Stomach (tissue), 8 donors: ENCODE measurements at regions not wholly inside any gene's neighbourhood (a gene's known extent, or its start where the extent isn't known, plus 50 kb on each side); places are given as distances from the start of the nearest gene placed in this dataset.

Experiments
- DNase-seq, 2 donors: peaks; one replicate each; pipeline versions ENCODE4 v3.0.0 to v3.0.0-alpha.2; 2013 to 2019
- H3K27ac ChIP-seq, 5 donors: fragments of 200-600 bp in 4 of 5; sonication (generic) in 4 of 5; one replicate each; pipeline ENCODE4 v1.5.1; 2013 to 2019; ENCODE audit warnings: mild to moderate bottlenecking in 1 of 5, moderate library complexity in 1 of 5
- H3K27me3 ChIP-seq, 3 donors: fragments of 200-600 bp; sonication (generic); one replicate each; pipeline ENCODE4 v1.5.1; 2017 to 2019; ENCODE audit warnings: mixed run types in 1 of 3
- H3K36me3 ChIP-seq, 4 donors: fragments of 200-600 bp; sonication (generic); 1 replicate in 3 of 4; 2 replicates in 1 of 4; pipeline ENCODE4 v1.5.1; 2016 to 2019
- H3K4me1 ChIP-seq, 4 donors: fragments of 200-600 bp; sonication (generic); one replicate each; pipeline ENCODE4 v1.5.1; 2016 to 2019
- H3K4me3 ChIP-seq, 4 donors: fragments of 200-600 bp; sonication (generic) in 3 of 4; one replicate each; pipeline ENCODE4 v1.5.1; 2016 to 2019; ENCODE audit warnings: mild to moderate bottlenecking in 1 of 4
- H3K9me3 ChIP-seq, 4 donors: fragments of 200-600 bp; sonication (generic); one replicate each; pipeline ENCODE4 v1.5.1; 2016 to 2019
- CTCF ChIP-seq, 7 experiments: fragments of 450-650 bp in 4 of 7; fragments of 200-600 bp in 3 of 7; sonication (generic) in 3 of 7; IDR thresholded peaks; one replicate each; pipeline ENCODE4 v1.5.1; 2016 to 2019; ENCODE audit warnings: antibody characterized with exemption in 7 of 7, control low read depth in 2 of 7, mild to moderate bottlenecking in 1 of 7
- EP300 ChIP-seq: sonication (generic); formaldehyde crosslinking; IDR thresholded peaks from one replicate; pipeline ENCODE4 v1.6.1; 2017; ENCODE audit warnings: antibody characterized with exemption
- POLR2A ChIP-seq, 4 donors: fragments of 450-650 bp; IDR thresholded peaks; one replicate each; pipeline ENCODE4 v1.6.1; 2016; ENCODE audit warnings: antibody characterized with exemption in 4 of 4, control low read depth in 2 of 4, mild to moderate bottlenecking in 1 of 4, moderate library complexity in 1 of 4
- POLR2AphosphoS5 ChIP-seq, 3 donors: sonication (generic); formaldehyde crosslinking; IDR thresholded peaks; one replicate each; pipeline ENCODE4 v1.6.1; 2016; ENCODE audit warnings: antibody characterized with exemption in 3 of 3
- WGBS, 5 donors: extraction: QIAGEN DNeasy Blood & Tissue Kit in 3 of 5; methylation state at CpG; one replicate each; pipeline versions ENCODE4 v1.1.5 to v1.1.7; 2013 to 2018; 5-methylcytosine and 5-hydroxymethylcytosine counted together
- intact Hi-C: fragments of 100-400 bp; cut with DNase I; formaldehyde crosslinking; loops from one replicate; pipeline ENCODE4 v1.15.1; 2023; ENCODE audit warnings: low total_unique reads
- donor health status: healthy with polysubstance abuse.
- donor health status: Bipolar disorder and iron deficiency.
- donor health status: healthy.

- WGBS, 5 donors: 78 to 100% (median 88%) methylated on average over 1 of the region's 1 CpG
- DNase-seq: no peak
- Histone ChIP-seq H3K27ac (no peak overlapping the region), H3K36me3 (no peaks in the 10 kb centered on the region), H3K4me3 (no peak overlapping the region), H3K4me1 (no peaks in the 10 kb centered on the region), H3K27me3 (no peaks in the 10 kb centered on the region), H3K9me3 (peaks cover 0 to 15% (median 5%) of the 10 kb centered on the region in 4 donors)
- intact Hi-C loops: no loop called here
- TF ChIP-seq POLR2A (IDR thresholded peaks at IDR 0.05): no peak
- TF ChIP-seq EP300: no peak
- TF ChIP-seq POLR2AphosphoS5 (IDR thresholded peaks at IDR 0.05): no peak
- TF ChIP-seq CTCF (IDR thresholded peaks at IDR 0.05): no peak
Observed at GRCh38 chr10:112871021-112871420, 79.0 kb upstream of the TCF7L2 start.

- Histone ChIP-seq H3K36me3 (no peaks in the 10 kb centered on the region), H3K9me3 (peaks cover 0 to 15% (median 5%) of the 10 kb centered on the region in 4 donors), H3K4me3 (no peak overlapping the region), H3K4me1 (no peaks in the 10 kb centered on the region), H3K27ac (no peak overlapping the region), H3K27me3 (no peaks in the 10 kb centered on the region)
- no peak for TF ChIP-seq POLR2AphosphoS5 (IDR thresholded peaks at IDR 0.05)
- TF ChIP-seq POLR2A (IDR thresholded peaks at IDR 0.05): no peak
- no peak for TF ChIP-seq CTCF (IDR thresholded peaks at IDR 0.05)
- no peak for TF ChIP-seq EP300
- intact Hi-C loops: no loop called here
- 87 to 100% (median 88%) methylated on average over 1 of the region's 1 CpG for WGBS, 5 donors
- no peak for DNase-seq
Observed at GRCh38 chr10:112872728-112873127, 77.3 kb upstream of the TCF7L2 start.

- 86 to 94% (median 89%) methylated on average over 1 of the region's 1 CpG for WGBS, 5 donors
- DNase-seq: no peak
- H3K36me3 ChIP-seq: no peaks in the 10 kb centered on the region
- intact Hi-C loops: no loop called here
- peaks cover 0 to 15% (median 5%) of the 10 kb centered on the region in 4 donors for H3K9me3 ChIP-seq
- no peak overlapping the region for H3K27ac ChIP-seq
- no peak for TF ChIP-seq POLR2AphosphoS5 (IDR thresholded peaks at IDR 0.05)
- no peak for TF ChIP-seq CTCF (IDR thresholded peaks at IDR 0.05)
- TF ChIP-seq EP300: no peak
- TF ChIP-seq POLR2A (IDR thresholded peaks at IDR 0.05): no peak
- no peak overlapping the region for H3K4me3 ChIP-seq
- no peaks in the 10 kb centered on the region for H3K27me3 ChIP-seq
- no peaks in the 10 kb centered on the region for H3K4me1 ChIP-seq
Observed at GRCh38 chr10:112873541-112873940, 76.5 kb upstream of the TCF7L2 start.

GRCh38 chr10:112874982-112875381 lies 75.1 kb upstream of the TCF7L2 start:
- intact Hi-C loops: no loop called here
- TF ChIP-seq POLR2A (IDR thresholded peaks at IDR 0.05) (no peak), EP300 (no peak)
- no peaks in the 10 kb centered on the region for H3K36me3 ChIP-seq

GRCh38 chr10:112875476-112876267 lies 74.4 kb upstream of the TCF7L2 start:
- peak overlapping the region in 2 of 5 donors; percentile 7 to 22 for H3K27ac ChIP-seq
- H3K4me3 ChIP-seq: no peak overlapping the region
- intact Hi-C loops: no loop called here
- H3K27me3 ChIP-seq: no peaks in the 10 kb centered on the region
- peaks cover 0 to 15% (median 5%) of the 10 kb centered on the region in 4 donors for H3K9me3 ChIP-seq
- 48 to 59% (median 51%) methylated on average over 4 to 5 of the region's 5 CpGs for WGBS, 5 donors
- H3K4me1 ChIP-seq: no peaks in the 10 kb centered on the region
- TF ChIP-seq POLR2AphosphoS5 (IDR thresholded peaks at IDR 0.05) (peak in 1 of 3 donors; percentile 24), POLR2A (IDR thresholded peaks at IDR 0.05) (no peak)
- peak; percentile 47 to 55 for DNase-seq
- H3K36me3 ChIP-seq: no peaks in the 10 kb centered on the region

More at GRCh38 chr10:112874982-112875381, 75.1 kb upstream of the TCF7L2 start:
- no peak overlapping the region for H3K4me3 ChIP-seq
- no peak overlapping the region for H3K27ac ChIP-seq
- WGBS, 5 donors: 86 to 91% (median 87%) methylated on average over 4 of the region's 4 CpGs
- no peaks in the 10 kb centered on the region for H3K27me3 ChIP-seq
- peaks cover 0 to 15% (median 5%) of the 10 kb centered on the region in 4 donors for H3K9me3 ChIP-seq
- no peak for DNase-seq
- H3K4me1 ChIP-seq: no peaks in the 10 kb centered on the region
